H1 (cell line): ENCODE measurements at regions not wholly inside any gene's neighbourhood (a gene's known extent, or its start where the extent isn't known, plus 50 kb on each side); places are given as distances from the start of the nearest gene placed in this dataset.

Experiments
- CTCF ChIA-PET: fragments of 300-600 bp; sonication (Branson Sonifier 250); formaldehyde crosslinking; loops from one replicate; lab custom pipeline; 2021; ENCODE audit not compliant: partially characterized antibody; lab: Charles Lee
- POLR2A ChIA-PET: fragments of 300-600 bp; sonication (Branson Sonifier 250); formaldehyde crosslinking; loops from one replicate; lab custom pipeline; 2021; ENCODE audit warnings: inconsistent platforms; ENCODE audit not compliant: partially characterized antibody; lab: Charles Lee
- DNase-seq, 2 experiments: peaks; one replicate each; pipeline versions ENCODE4 v3.0.0 to v3.0.0-alpha.2; 2010 to 2022; ENCODE audit warnings: low spot score in 2 of 2, low read depth in 1 of 2, mixed read lengths in 1 of 2
- FAIRE-seq: peaks from 2 replicates; lab custom pipeline; 2011; peaks lifted over from hg19 to GRCh38; lab: Jason Lieb, UNC
- H2AFZ ChIP-seq: 2 replicates; pipeline ENCODE4 v1.8.1; 2012; ENCODE audit warnings: low read length, inconsistent platforms
- H2AK5ac ChIP-seq: 2 replicates; pipeline ENCODE4 v1.6.1; 2013; ENCODE audit warnings: low read depth, low read length
- H2BK120ac ChIP-seq: replicated peaks from 2 replicates; pipeline ENCODE3; 2013; ENCODE audit warnings: low read depth, low read length, inconsistent platforms
- H2BK12ac ChIP-seq: 2 replicates; pipeline ENCODE4 v1.6.1; 2013; ENCODE audit warnings: low read depth, low read length
- H2BK15ac ChIP-seq: 2 replicates; pipeline ENCODE4 v1.6.1; 2013; ENCODE audit warnings: low read length
- H2BK20ac ChIP-seq: 2 replicates; pipeline ENCODE4 v1.6.1; 2013; ENCODE audit warnings: low read length
- H2BK5ac ChIP-seq: 2 replicates; pipeline ENCODE4 v1.6.1; 2013; ENCODE audit warnings: low read depth, low read length
- H3K14ac ChIP-seq: 2 replicates; pipeline ENCODE4 v1.6.1; 2013; ENCODE audit warnings: inconsistent platforms; ENCODE audit not compliant: insufficient read length
- H3K18ac ChIP-seq: 2 replicates; pipeline ENCODE4 v1.6.1; 2013; ENCODE audit warnings: low read length; ENCODE audit errors: extremely low read depth
- H3K23ac ChIP-seq: 2 replicates; pipeline ENCODE4 v1.6.1; 2013; ENCODE audit warnings: inconsistent platforms; ENCODE audit not compliant: insufficient read length
- H3K23me2 ChIP-seq: 2 replicates; pipeline ENCODE4 v1.6.1; 2013; ENCODE audit warnings: low read depth, low read length
- H3K27ac ChIP-seq: 2 replicates; pipeline ENCODE4 v1.6.1; 2011; ENCODE audit warnings: low read depth, low read length, inconsistent platforms
- H3K27me3 ChIP-seq, 4 experiments: replicated peaks in 1 of 4; 1 replicate in 1 of 4; 2 replicates in 3 of 4; pipeline versions ENCODE4 v1.6.1 to v1.8.1; 2011 to 2013; ENCODE audit warnings: low read length in 3 of 4, mild to moderate bottlenecking in 3 of 4, inconsistent platforms in 2 of 4, mixed read lengths in 2 of 4, moderate library complexity in 1 of 4; ENCODE audit not compliant: control insufficient read depth in 3 of 4, insufficient read depth in 3 of 4; ENCODE audit errors: extremely low read depth in 1 of 4
- H3K36me3 ChIP-seq, 4 experiments: 2 replicates each; pipeline versions ENCODE4 v1.6.1 to v1.8.1; 2011 to 2013; ENCODE audit warnings: mild to moderate bottlenecking in 4 of 4, low read length in 3 of 4, moderate library complexity in 2 of 4, control low read depth in 1 of 4, inconsistent platforms in 1 of 4; ENCODE audit not compliant: insufficient read depth in 4 of 4, control insufficient read depth in 2 of 4
- H3K4ac ChIP-seq: replicated peaks from 2 replicates; pipeline ENCODE3; 2013; ENCODE audit warnings: low read length, low read depth, mixed read lengths, inconsistent platforms; ENCODE audit not compliant: insufficient read length
- H3K4me1 ChIP-seq, 4 experiments: replicated peaks in 1 of 4; 1 replicate in 1 of 4; 2 replicates in 3 of 4; pipeline versions ENCODE4 v1.6.1 to v1.8.1; 2011 to 2013; ENCODE audit warnings: low read length in 3 of 4, inconsistent platforms in 2 of 4, mixed read lengths in 1 of 4; ENCODE audit not compliant: insufficient read depth in 4 of 4, control insufficient read depth in 3 of 4
- H3K4me2 ChIP-seq, 2 experiments: 2 replicates each; pipeline versions ENCODE4 v1.6.1 to v1.8.1; 2011 to 2013; ENCODE audit warnings: low read depth in 2 of 2, low read length in 2 of 2, control low read depth in 1 of 2, inconsistent platforms in 1 of 2, mild to moderate bottlenecking in 1 of 2; ENCODE audit not compliant: insufficient read depth in 1 of 2
- H3K4me3 ChIP-seq, 4 experiments: fragments of 200-600, 300-600 bp in 1 of 4; sonication (generic), shearing (Covaris generic), sonication (Bioruptor Twin) in 1 of 4; 2 replicates each; pipeline versions ENCODE4 v1.5.1 to v1.8.1; 2011 to 2016; ENCODE audit warnings: low read length in 4 of 4, low read depth in 3 of 4, control low read depth in 2 of 4, inconsistent platforms in 2 of 4, mild to moderate bottlenecking in 2 of 4, mixed read lengths in 1 of 4, moderate library complexity in 1 of 4; ENCODE audit not compliant: insufficient read depth in 2 of 4; ENCODE audit errors: extremely low read depth in 1 of 4
- H3K56ac ChIP-seq: replicated peaks from 2 replicates; pipeline ENCODE3; 2013; ENCODE audit warnings: low read depth, mild to moderate bottlenecking, mixed read lengths, low read length, inconsistent platforms; ENCODE audit not compliant: insufficient read length
- H3K79me1 ChIP-seq: 2 replicates; pipeline ENCODE4 v1.6.1; 2013; ENCODE audit warnings: low read depth, low read length, control low read depth
- H3K79me2 ChIP-seq, 2 experiments: 2 replicates each; pipeline versions ENCODE4 v1.6.1 to v1.8.1; 2012 to 2013; ENCODE audit warnings: low read length in 2 of 2, mild to moderate bottlenecking in 2 of 2, inconsistent platforms in 1 of 2; ENCODE audit not compliant: insufficient read depth in 2 of 2, control insufficient read depth in 1 of 2
- H3K9ac ChIP-seq, 4 experiments: replicated peaks in 1 of 4; 1 replicate in 1 of 4; 2 replicates in 3 of 4; pipeline versions ENCODE4 v1.6.1 to v1.8.1; 2011 to 2013; ENCODE audit warnings: low read depth in 3 of 4, low read length in 3 of 4, control low read depth in 2 of 4, mild to moderate bottlenecking in 2 of 4, moderate library complexity in 2 of 4, inconsistent platforms in 1 of 4; ENCODE audit errors: extremely low read depth in 1 of 4
- H3K9me3 ChIP-seq, 2 experiments: 2 replicates each; pipeline versions ENCODE4 v1.6.1 to v1.8.1; 2012 to 2013; ENCODE audit warnings: mild to moderate bottlenecking in 2 of 2, moderate library complexity in 2 of 2, control low read depth in 1 of 2, inconsistent platforms in 1 of 2, low read depth in 1 of 2, low read length in 1 of 2, mixed read lengths in 1 of 2; ENCODE audit not compliant: insufficient read depth in 2 of 2
- H4K20me1 ChIP-seq, 2 experiments: replicated peaks in 1 of 2; 2 replicates each; pipeline versions ENCODE3 to v1.8.1; 2011 to 2013; ENCODE audit warnings: inconsistent platforms in 2 of 2, low read length in 2 of 2, mild to moderate bottlenecking in 1 of 2; ENCODE audit not compliant: insufficient read depth in 2 of 2, control insufficient read depth in 1 of 2
- H4K5ac ChIP-seq: 2 replicates; pipeline ENCODE4 v1.6.1; 2013; ENCODE audit warnings: low read length, low read depth, mixed read lengths, inconsistent platforms; ENCODE audit not compliant: insufficient read length
- H4K8ac ChIP-seq: 2 replicates; pipeline ENCODE4 v1.8.0; 2013; ENCODE audit warnings: mild to moderate bottlenecking, moderate library complexity, low read length, inconsistent platforms; ENCODE audit not compliant: insufficient read depth; ENCODE audit errors: extremely low read depth
- H4K91ac ChIP-seq: replicated peaks from 2 replicates; pipeline ENCODE3; 2013; ENCODE audit warnings: low read length, mixed read lengths, inconsistent platforms; ENCODE audit not compliant: insufficient read length
- ATF3 ChIP-seq: IDR thresholded peaks from 2 replicates; pipeline ENCODE4 v1.6.1; 2011; ENCODE audit warnings: low read depth, mild to moderate bottlenecking, low read length; ENCODE audit not compliant: insufficient read depth
- BRCA1 ChIP-seq: IDR thresholded peaks from 2 replicates; pipeline ENCODE4 v1.6.1; 2012; ENCODE audit warnings: low read depth, low read length, improper control_type of control experiment
- E2F6 ChIP-seq: IDR thresholded peaks from 2 replicates; pipeline ENCODE4 v1.6.1; 2012; ENCODE audit warnings: inconsistent platforms
- GABPA ChIP-seq: IDR thresholded peaks from 2 replicates; pipeline ENCODE4 v1.6.1; 2011; ENCODE audit warnings: mild to moderate bottlenecking, low read length, moderate library complexity, borderline replicate concordance; ENCODE audit not compliant: insufficient read depth
- KDM5A ChIP-seq: fragments of 200-600 bp; IDR thresholded peaks from 2 replicates; pipeline ENCODE4 v1.7.1; 2012; ENCODE audit warnings: mild to moderate bottlenecking, low read length, inconsistent platforms, mixed read lengths
- MAX ChIP-seq: IDR thresholded peaks from 2 replicates; pipeline ENCODE4 v1.6.1; 2012; ENCODE audit warnings: inconsistent platforms
- PHF8 ChIP-seq: fragments of 200-600 bp; sonication (generic); conservative IDR thresholded peaks from 2 replicates; pipeline ENCODE4 v1.7.1; 2012; ENCODE audit warnings: low read depth, mild to moderate bottlenecking, inconsistent platforms, low read length, moderate library complexity

- Histone ChIP-seq H3K79me1 (no peaks in the 10 kb centered on the region), H3K27me3 (no peaks in the 10 kb centered on the region), H3K23ac (no peak overlapping the region), H3K27ac (no peak overlapping the region), H3K18ac (no peak overlapping the region), H3K36me3 (no peaks in the 10 kb centered on the region), H2BK15ac (no peak overlapping the region), H4K5ac (no peak overlapping the region), H4K20me1 (no peaks in the 10 kb centered on the region), H2BK120ac (no peak overlapping the region), H3K4me2 (no peak overlapping the region), H3K4me3 (no peak overlapping the region), H2BK20ac (no peak overlapping the region), H3K4ac (no peak overlapping the region), H3K4me1 (peaks cover 0 to 8% (median 0%) of the 10 kb centered on the region in 4 experiments; a peak in 1 of 7 replicates), H2BK5ac (no peak overlapping the region), H3K9ac (no peak overlapping the region), H2BK12ac (no peak overlapping the region), H2AK5ac (no peak overlapping the region), H3K23me2 (no peaks in the 10 kb centered on the region), H3K14ac (no peak overlapping the region), H4K91ac (no peak overlapping the region), H2AFZ (no peak overlapping the region), H3K79me2 (no peaks in the 10 kb centered on the region), H4K8ac (no peak overlapping the region), H3K56ac (no peak overlapping the region), H3K9me3 (no peaks in the 10 kb centered on the region)
- ChIA-PET POLR2A (no interaction called here), CTCF (interaction anchor here (0.8 to 1.5 kb wide), 2 partner anchors 15 to 207 kb away, joined by 3 to 4 read pairs; no protein-coding TSS in a partner anchor)
- no peak for DNase-seq
- FAIRE-seq: no peak
- no peak for TF ChIP-seq BRCA1
- TF ChIP-seq PHF8: no peak
- no peak for TF ChIP-seq E2F6
- TF ChIP-seq MAX: no peak
- TF ChIP-seq GABPA: no peak
- no peak for TF ChIP-seq ATF3
- TF ChIP-seq KDM5A: no peak
Measured at GRCh38 chr5:165459232-165459631, 1953.8 kb downstream of the MAT2B start.
